ENCODE measurements at regions not wholly inside any gene's neighbourhood (a gene's known extent, or its start where the extent isn't known, plus 50 kb on each side); places are given as distances from the start of the nearest gene placed in this dataset.

DNA sequence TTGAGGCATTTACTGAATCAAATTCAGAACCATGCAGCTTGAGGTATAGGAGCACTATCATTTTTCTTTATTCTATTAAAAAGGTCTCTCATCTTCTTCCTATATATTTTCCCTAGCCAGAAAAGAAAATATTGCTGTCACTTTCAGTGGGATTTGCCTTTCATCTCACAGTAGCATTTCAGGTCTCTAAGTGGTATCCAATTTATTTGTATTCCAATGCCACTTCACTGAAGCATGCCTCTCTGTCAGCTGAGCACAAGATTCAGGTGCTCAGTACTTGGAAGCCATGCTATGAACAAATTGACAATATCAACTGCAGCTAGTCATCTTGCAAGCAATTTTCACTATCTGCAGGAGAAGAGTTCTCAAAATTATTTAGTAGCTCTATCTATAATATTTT is 457.2 kb upstream of the SLC39A10 start:
- in situ Hi-C loops (cut with MboI), result no loop called here
- ATAC-seq (no peak), FAIRE-seq (no peak), DNase-seq (ENCODE audit: low read depth, low spot score) (no peak)
- ChIA-PET SMC1A (ENCODE audit: uncharacterized antibody, unreplicated experiment) (interaction anchor here (0.7 to 0.9 kb wide), 2 partner anchors 20 to 713 kb away, joined by 3 read pairs; no protein-coding TSS in a partner anchor), RAD21 (ENCODE audit: unreplicated experiment) (interaction anchor here (1.3 kb wide), 1 partner anchor 21 kb away, joined by 3 read pairs; no protein-coding TSS in a partner anchor), CTCF (no interaction called here), POLR2A (no interaction called here)
- Histone ChIP-seq H4K20me1 (ENCODE audit: control insufficient read depth, insufficient read depth) (no peaks in the 10 kb centered on the region), H3K4me1 (ENCODE audit: control insufficient read depth, insufficient read depth, low read length) (no peaks in the 10 kb centered on the region), H2AFZ (ENCODE audit: control insufficient read depth, low read depth, low read length) (no peak overlapping the region), H3K4me2 (ENCODE audit: control insufficient read depth, insufficient read depth) (no peak overlapping the region), H3K9ac (ENCODE audit: control insufficient read depth, insufficient read depth, low read length) (no peak overlapping the region), H3K27me3 (replicated peaks in 1 of 2; ENCODE audit: control insufficient read depth in 2 of 2, insufficient read depth in 2 of 2, low read length in 1 of 2) (no peaks in the 10 kb centered on the region), H3K27ac (ENCODE audit: control insufficient read depth, insufficient read depth) (no peak overlapping the region), H3K4me3 (no peak overlapping the region), H3K79me2 (ENCODE audit: control insufficient read depth, insufficient read depth, low read length) (no peaks in the 10 kb centered on the region), H3K9me3 (replicated peaks; ENCODE audit: control insufficient read depth, insufficient read depth, low read length) (no peaks in the 10 kb centered on the region), H3K36me3 (ENCODE audit: control insufficient read depth in 2 of 2, insufficient read depth in 2 of 2, low read length in 1 of 2) (no peaks in the 10 kb centered on the region)
- BruUV-seq (replicated peaks), result no TSS peak
- TF ChIP-seq ZNF622 (IDR thresholded peaks at IDR 0.05), result no peak
- intact Hi-C loops (cut with micrococcal nuclease; ENCODE audit: unreplicated experiment), result no loop called here

DNA sequence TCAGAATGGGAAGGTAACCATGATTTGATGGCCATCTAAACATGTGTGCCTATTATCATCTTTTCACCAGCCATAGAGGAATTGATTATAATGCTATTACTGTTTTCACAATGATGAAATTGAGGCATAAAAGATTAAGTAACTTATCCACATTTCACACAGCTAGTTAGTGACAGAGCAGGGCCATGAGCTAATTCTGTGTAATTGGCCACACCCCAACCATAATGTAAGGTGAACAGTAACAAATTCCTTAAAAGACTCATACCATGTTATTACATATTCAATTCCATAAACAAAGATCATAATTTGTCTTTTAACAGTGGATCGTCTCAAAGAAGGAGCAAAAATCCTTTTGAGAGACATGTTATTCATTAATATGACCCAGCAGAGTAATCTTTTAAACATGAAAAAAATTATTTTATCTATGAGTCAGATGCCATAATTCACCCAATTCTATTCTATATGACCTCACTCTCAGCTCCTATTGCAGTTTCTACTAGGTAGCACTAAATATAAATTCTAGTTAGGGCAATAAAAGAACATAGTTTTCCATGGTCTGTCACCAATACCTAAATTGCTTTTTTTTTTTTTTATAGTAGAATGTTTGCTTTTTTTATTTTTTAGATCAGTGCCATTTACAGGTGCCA is 475.8 kb upstream of the SLC39A10 start:
- no peak overlapping the region for H3K9ac ChIP-seq (ENCODE audit: control insufficient read depth, insufficient read depth, low read length)
- FAIRE-seq, result no peak
- no peaks in the 10 kb centered on the region for H3K79me2 ChIP-seq (ENCODE audit: control insufficient read depth, insufficient read depth, low read length)
- intact Hi-C loops (cut with micrococcal nuclease; ENCODE audit: unreplicated experiment), result no loop called here
- no peaks in the 10 kb centered on the region for H3K36me3 ChIP-seq (ENCODE audit: control insufficient read depth in 2 of 2, insufficient read depth in 2 of 2, low read length in 1 of 2)
- RAD21 ChIA-PET (ENCODE audit: unreplicated experiment), result no interaction called here
- H4K20me1 ChIP-seq (ENCODE audit: control insufficient read depth, insufficient read depth), result no peaks in the 10 kb centered on the region
- BruUV-seq (replicated peaks), result no TSS peak
- SMC1A ChIA-PET (ENCODE audit: uncharacterized antibody, unreplicated experiment), result no interaction called here
- H2AFZ ChIP-seq (ENCODE audit: control insufficient read depth, low read depth, low read length), result no peak overlapping the region
- 48% methylated on average over 1 of the region's 1 CpG for WGBS (ENCODE audit: insufficient coverage, insufficient replicate concordance, low lambda C conversion rate, missing lambda C conversion rate)
- in situ Hi-C loops (cut with MboI), result no loop called here
- CTCF ChIA-PET, result no interaction called here
- no peak for DNase-seq (ENCODE audit: low read depth, low spot score)
- ATAC-seq, result no peak
- POLR2A ChIA-PET, result no interaction called here
- no peaks in the 10 kb centered on the region for H3K27me3 ChIP-seq (replicated peaks in 1 of 2; ENCODE audit: control insufficient read depth in 2 of 2, insufficient read depth in 2 of 2, low read length in 1 of 2)
- TF ChIP-seq ZNF384 (IDR thresholded peaks at IDR 0.05; ENCODE audit: borderline replicate concordance, low read depth, low read length) (no peak), SP1 (IDR thresholded peaks at IDR 0.05; ENCODE audit: low read depth, low read length) (no peak), BHLHE40 (IDR thresholded peaks at IDR 0.05; ENCODE audit: borderline replicate concordance in 1 of 2, low read depth in 2 of 2, low read length in 1 of 2) (no peak), NR2F1 (conservative IDR thresholded peaks at IDR 0.05) (no peak), CBFB (IDR thresholded peaks at IDR 0.05; ENCODE audit: low read depth) (no peak)
- H3K4me1 ChIP-seq (ENCODE audit: control insufficient read depth, insufficient read depth, low read length), result no peaks in the 10 kb centered on the region
- no peak overlapping the region for H3K4me2 ChIP-seq (ENCODE audit: control insufficient read depth, insufficient read depth)
- no peak overlapping the region for H3K27ac ChIP-seq (ENCODE audit: control insufficient read depth, insufficient read depth)
- no peak overlapping the region for H3K4me3 ChIP-seq
- no peaks in the 10 kb centered on the region for H3K9me3 ChIP-seq (replicated peaks; ENCODE audit: control insufficient read depth, insufficient read depth, low read length)

All from GM12878 (cell line).